LNCaP clone FGC (cell line): ENCODE measurements at regions not wholly inside any gene's neighbourhood (a gene's known extent, or its start where the extent isn't known, plus 50 kb on each side); places are given as distances from the start of the nearest gene placed in this dataset.

Experiments
- DNase-seq: peaks from one replicate; pipeline ENCODE4 v3.0.0-alpha.2; 2011; ENCODE audit warnings: low read depth
- H3K4me3 ChIP-seq: 2 replicates; pipeline ENCODE4 v1.5.1; 2011; ENCODE audit warnings: mild to moderate bottlenecking, low read depth, low read length, control low read depth
- CTCF ChIP-seq: IDR thresholded peaks from 2 replicates; pipeline ENCODE4 v1.5.1; 2012; ENCODE audit warnings: mild to moderate bottlenecking; ENCODE audit not compliant: control insufficient read depth, insufficient read depth; ENCODE audit errors: extremely low read depth

GRCh38 chr5:111942201-111942600 is 185.2 kb upstream of the NREP start:
- no peak for DNase-seq
- no peak overlapping the region for H3K4me3 ChIP-seq
- no peak for TF ChIP-seq CTCF

GRCh38 chr5:111937094-111937493 is 180.1 kb upstream of the NREP start:
- TF ChIP-seq CTCF, result no peak
- no peak overlapping the region for H3K4me3 ChIP-seq
- no peak for DNase-seq

- DNase-seq, result no peak
- no peak overlapping the region for H3K4me3 ChIP-seq
- no peak for TF ChIP-seq CTCF
These were observed 178.8 kb upstream of the NREP start for GRCh38 chr5:111935835-111936234.

GRCh38 chr5:111935009-111935408 is 178.0 kb upstream of the NREP start:
- TF ChIP-seq CTCF, result no peak
- no peak for DNase-seq
- H3K4me3 ChIP-seq, result no peak overlapping the region

GRCh38 chr5:111934511-111934910 is 177.5 kb upstream of the NREP start:
- TF ChIP-seq CTCF, result no peak
- no peak overlapping the region for H3K4me3 ChIP-seq
- DNase-seq, result no peak

GRCh38 chr5:111933086-111933485 is 176.1 kb upstream of the NREP start:
- H3K4me3 ChIP-seq, result no peak overlapping the region
- DNase-seq, result no peak

GRCh38 chr5:111932628-111933027 is 175.6 kb upstream of the NREP start:
- no peak for DNase-seq
- H3K4me3 ChIP-seq, result no peak overlapping the region
- TF ChIP-seq CTCF, result no peak

More at GRCh38 chr5:111933086-111933485, 176.1 kb upstream of the NREP start:
- no peak for TF ChIP-seq CTCF
